GM19035 (cell line): ENCODE measurements at regions not wholly inside any gene's neighbourhood (a gene's known extent, or its start where the extent isn't known, plus 50 kb on each side); places are given as distances from the start of the nearest gene placed in this dataset.
"Not testable (repeated sequence)": the region's sequence is repeated elsewhere in the genome, so short reads cannot be mapped to it uniquely, and the experiment has no call there.

ENCODE experiments used
- ATAC-seq: cut with Tn5 transposase; IDR thresholded peaks from one replicate; pipeline ENCODE4 v1.9.1; 2021; ENCODE audit not compliant: unreplicated experiment

DNA sequence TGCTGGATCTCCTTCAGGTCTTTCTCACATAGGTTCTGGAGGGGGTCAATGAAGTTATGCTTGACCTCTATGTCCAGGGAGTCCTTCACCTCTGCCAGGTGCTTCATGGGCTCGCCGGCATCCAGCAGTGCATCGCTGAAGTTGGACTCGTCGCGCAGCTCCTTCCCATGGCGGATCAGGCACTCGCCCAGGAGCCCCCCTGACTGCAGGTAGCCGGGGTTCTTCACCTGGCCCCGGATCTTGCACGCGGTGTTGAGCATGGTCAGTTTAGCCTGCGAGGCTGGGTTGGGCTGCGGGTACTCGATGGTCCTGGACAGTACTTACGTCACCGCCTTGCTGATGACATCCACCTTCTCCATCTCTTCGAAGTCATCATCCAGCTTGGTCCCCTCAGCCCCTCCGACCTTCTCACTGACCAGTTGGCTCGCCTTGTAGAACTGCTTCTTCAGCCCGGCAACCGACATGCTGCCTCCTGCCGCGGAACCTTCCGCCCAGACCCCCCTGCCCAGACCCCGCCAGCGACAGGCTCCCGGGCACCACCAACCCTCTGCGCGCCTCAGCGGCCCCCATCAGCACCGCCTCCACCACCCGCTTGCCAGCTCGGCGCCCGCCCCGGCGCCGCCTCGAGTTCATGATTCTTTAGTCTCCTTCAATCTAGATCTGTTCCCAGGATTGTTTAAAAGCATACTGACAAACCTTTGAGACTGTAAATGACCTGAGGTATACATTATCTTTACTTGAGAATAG lies 99.8 kb downstream of the KPNA2 start:
- ATAC-seq: no peak

DNA sequence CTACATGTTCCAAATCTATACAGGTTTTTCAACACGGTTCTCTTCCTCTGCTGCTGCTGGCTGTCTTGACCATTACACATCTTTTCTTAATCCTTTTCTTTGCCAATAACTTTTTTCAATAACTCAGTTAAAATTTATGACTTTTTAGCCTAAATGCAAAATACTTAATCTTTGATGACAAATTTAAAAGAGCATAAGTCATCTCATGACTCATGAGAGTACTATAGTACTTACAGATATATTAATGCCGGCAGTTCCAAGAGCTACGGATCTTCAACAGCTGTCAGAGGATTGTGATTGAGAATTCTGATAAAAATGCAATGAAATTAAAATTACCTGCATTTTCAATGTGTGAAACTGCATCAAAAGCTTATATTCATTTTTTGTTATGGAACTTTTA lies 105.5 kb downstream of the KPNA2 start:
- ATAC-seq: no peak

DNA sequence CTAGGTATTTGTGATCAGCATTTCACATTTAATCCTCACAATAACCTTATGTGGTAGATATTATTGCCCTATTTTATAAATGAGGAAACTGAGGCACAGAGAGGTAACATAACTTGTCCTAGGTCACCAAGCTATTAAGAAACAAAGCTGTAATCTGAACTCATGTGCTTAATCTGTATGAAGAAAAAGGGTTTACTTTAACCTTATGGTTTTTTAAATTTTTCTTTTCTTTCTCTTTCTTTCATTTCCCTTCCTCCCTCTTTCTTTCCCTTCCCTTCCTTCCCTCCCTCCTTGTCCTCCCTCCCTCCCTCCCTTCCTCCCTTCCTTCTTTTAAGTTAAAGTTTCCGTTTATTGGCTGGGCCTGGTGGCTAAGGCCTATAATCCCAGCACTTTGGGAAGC lies 105.2 kb upstream of the AMZ2 start:
- no peak for ATAC-seq

DNA sequence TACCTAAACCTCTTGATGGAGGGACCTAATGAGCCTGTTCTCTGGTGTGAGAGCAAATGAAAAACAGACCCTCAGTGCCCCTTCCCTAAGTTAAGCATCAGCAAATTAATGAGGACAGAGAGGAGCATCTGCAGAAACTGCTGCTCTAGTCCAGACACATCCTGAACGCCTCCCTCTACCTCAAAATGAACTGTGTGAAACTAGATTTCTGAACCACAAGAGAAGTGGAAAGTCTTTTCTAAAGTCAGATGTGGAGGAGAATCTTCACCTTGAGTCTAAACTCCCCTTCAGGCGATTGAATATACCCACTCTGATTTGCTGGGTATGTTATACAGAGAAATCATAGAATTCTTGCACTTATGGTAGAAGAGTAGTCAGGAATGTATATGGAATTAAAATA lies 104.4 kb upstream of the AMZ2 start:
- no peak for ATAC-seq

DNA sequence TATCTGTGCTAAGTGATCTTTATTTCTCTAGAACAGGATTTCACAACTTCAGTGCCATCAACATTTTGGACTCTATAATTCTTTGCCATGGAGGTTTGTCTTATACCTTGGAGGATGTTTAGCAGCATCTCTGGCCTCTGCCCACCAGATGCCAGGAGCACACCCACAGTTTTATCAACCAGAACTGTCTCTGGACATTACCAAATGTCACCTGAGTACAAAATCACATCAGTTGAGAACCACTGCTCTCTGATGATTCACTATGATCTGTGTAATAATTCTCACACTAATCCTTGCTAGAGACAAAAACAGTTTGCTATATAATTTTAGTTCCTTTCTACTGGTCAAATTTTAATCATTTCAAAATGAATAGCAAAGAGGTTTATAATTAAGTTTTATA lies 102.8 kb upstream of the AMZ2 start:
- no peak for ATAC-seq

DNA sequence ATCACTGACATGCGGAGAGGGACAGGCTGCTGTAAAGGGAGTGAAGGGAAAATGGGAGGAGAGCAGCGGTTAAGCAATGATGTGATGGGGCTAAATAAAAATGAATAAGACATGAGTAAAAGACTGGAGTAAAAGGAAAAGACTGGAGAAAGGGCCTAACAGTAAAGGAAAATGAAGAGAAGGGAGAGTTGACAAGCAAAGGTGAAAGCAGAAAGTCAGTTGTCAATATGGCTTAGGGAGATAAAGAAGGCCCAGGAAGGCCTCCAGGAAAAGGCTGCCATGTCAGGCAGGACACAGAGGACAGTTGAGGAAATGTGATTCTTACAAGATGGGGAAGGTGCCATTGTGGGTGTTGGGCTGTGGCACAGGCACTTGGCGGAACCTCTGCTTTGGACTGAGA lies 98.9 kb upstream of the AMZ2 start:
- no peak for ATAC-seq

DNA sequence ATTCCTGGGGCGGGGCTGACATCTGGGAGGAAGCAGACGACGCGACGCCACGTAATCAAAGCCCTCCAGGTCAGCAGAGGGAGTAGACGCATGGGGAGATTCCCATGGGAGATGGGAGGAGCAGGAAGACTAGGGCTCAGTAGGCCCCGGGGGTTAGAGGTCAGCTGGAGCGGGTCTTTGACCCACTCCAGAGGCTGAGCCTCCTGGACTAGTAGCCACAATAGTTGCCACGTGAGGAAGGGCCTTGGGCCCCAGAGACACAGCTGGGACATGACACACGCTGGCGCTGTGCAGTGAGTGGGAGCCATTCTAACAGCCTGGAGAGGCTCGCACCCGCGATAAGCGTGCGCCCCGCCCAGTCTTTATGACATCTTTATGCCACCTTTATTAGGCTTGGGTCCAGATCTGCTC lies 95.7 kb upstream of the AMZ2 start:
- ATAC-seq: no peak

DNA sequence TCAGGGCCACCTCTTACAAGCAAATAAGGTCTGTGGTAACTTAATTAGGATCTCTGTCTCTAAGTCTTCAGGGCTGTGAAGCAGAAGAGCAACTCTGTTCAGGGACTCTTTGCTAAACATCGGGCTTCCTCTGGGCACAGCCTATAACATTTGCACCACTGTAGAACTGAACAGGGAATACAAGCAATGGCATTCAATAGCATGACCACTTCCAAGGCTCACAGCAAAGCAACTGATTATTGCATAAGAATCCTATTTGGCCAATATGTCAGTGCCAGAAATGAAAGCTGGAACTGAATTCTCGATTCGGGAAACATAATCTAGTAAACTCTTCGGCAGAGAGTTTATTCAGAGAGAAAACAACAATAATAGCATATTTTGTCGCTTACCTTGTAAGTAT lies 92.2 kb upstream of the AMZ2 start:
- ATAC-seq: no peak

DNA sequence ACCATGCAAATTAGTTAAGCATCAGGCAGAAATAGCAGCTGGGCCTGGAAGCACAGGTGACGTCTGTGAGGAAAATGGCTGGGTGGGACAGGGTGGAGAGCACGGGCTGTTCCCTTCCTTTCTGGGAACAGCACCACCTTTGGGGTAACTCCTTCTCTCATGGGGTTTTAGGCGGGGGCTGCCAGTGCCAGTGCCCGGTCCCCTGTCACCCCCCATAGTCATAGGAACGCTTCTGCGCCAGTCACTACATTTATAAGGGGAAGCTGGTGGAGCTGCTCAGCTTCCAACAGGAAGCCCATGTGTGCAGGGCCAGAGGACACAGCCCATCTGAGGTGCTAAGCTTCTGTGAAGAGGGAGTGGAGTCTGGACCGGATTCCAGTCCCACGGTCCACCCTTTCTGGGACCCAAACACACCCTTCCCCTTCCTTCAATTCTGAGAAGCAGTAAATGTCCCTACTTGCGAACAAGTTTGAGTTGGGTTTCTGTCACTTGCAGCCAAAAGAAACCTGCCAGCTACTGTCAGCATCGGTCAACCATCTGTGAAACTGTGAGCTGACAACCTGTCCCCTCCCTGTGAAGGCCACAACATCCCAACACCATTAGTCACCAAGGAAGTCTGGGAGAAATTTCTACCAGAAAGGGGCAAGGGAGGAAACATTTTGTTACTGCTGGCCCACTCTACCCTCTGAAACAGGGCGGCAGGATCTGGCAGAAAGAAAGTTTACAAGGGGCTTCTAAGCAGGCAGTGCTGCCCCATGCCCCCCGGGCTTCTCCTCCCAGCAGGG lies 86.0 kb upstream of the AMZ2 start:
- no peak for ATAC-seq

DNA sequence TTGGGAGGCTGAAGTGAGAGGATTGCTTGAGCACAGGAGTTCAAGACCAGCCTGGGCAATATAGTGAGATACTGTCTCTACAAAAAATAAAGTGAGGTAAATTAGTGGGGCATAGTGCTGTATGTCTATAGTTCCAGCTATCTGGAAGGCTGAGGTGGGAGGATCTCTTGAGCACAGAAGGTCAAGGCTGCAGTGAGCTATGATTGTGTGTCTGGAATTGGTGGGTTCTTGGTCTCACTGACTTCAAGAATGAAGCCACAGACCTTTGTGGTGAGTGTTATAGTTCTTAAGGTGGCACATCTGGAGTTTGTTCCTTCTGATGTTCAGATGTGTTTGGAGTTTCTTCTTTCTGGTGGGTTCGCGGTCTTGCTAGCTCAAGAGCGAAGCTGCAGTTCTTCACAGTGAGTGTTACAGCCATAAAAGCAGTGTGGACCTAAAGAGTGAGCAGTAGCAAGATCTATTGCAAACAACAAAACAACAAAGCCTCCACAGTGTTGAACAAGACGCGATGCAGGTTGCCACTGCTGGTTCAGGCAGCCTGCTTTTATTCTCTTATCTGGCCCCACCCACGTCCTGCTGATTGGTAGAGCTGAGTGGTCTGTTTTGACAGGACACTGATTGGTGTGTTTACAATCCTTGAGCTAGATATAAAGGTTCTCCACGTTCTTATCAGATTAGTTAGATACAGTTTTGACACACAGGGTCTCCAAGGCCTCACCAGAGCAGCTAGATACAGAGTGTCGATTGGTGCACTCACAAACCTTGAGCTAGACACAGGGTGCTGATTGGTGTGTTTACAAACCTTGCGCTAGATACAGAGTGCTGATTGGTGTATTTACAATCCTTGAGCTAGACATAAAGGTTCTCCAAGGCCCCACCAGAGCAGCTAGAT lies 79.3 kb upstream of the AMZ2 start:
- not testable (repeated sequence) for ATAC-seq

DNA sequence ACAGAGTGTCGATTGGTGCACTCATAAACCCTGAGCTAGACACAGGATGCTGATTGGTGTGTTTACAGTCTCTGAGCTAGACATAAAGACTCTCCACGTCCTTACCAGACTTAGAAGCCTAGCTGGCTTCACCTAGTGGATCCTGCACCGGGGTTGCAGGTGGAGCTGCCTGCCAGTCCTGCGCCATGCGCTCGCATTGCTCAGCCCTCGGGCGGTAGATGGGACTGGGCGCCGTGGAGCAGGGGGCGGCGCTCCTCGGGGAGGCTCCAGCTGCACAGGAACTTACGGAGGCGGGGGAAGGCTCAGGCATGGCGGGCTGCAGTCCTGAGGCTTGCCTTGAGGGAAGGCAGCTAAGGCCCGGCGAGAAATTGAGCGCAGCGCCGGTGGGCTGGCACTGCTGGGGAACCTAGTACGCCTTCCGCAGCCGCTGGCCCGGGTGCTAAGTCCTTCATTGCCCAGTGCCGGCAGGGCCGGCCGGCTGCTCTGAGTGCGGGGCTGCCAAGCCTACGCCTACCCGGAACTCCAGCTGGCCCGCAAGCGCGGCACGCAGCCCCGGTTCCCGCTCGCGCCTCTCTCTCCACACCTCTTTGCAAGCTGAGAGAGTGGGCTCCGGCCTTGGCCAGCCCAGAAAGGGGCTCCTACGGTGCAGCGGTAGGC lies 78.5 kb upstream of the AMZ2 start:
- ATAC-seq: not testable (repeated sequence)

DNA sequence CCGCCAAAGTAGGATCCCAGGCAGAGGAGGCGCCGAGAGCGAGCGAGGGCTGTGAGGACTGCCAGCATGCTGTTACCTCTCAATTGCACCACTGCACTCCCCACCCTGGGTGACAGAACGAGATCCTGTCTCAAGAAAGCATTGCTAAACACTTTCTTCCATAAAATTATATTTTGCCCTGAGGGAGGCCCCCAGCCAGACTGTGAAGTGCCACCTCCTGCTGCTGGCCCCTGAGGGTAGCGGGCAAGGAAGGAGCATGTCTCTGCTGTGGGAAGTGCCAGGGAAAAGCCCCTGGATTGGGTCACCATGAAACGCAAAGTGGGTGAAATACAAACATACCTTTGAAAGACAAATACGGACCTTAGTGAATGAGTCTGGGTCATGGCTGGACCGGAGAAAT lies 78.0 kb upstream of the AMZ2 start:
- no peak for ATAC-seq

DNA sequence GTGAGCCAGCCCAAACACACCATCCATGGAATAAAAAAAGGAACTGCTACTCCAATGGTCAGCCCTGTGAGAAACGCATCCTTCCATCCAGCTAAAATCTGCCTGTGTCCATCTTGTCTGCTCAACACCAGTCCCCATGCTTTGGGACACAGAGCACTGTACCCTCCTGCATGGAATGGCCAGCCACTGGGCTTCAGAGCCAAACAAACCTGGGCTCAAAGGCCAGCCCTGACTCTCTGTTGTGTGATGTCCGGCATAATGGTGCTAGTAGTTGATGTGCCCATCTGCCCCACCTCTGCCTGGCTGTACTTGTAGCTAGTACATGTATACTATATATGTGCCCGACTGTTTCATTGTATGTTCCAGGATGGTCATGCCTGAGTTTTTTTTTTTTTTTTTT lies 77.6 kb upstream of the AMZ2 start:
- ATAC-seq: no peak

DNA sequence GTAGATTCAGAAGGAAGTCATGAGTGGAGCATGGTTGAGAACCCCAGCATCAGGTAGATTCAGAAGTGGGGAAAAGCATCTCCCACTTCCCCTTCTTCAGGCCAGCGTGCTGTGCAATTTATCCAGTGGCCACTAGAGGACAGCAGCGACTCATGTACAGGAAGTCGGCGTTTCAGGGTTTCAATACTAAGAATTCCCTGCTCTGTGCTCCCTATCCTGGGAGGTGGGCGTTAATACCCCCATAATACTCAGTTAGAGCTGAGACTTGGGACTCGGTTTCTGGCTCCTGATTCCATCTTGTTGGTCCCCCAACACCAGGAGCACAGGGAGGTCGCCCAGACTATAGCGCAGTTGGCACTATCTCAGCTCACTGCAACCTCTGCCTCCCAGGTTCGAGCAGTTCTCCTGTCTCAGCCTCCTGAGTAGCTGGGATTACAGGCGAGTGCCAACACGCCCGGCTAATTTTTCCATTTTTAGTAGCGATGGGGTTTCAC lies 75.3 kb upstream of the AMZ2 start:
- ATAC-seq: no peak

DNA sequence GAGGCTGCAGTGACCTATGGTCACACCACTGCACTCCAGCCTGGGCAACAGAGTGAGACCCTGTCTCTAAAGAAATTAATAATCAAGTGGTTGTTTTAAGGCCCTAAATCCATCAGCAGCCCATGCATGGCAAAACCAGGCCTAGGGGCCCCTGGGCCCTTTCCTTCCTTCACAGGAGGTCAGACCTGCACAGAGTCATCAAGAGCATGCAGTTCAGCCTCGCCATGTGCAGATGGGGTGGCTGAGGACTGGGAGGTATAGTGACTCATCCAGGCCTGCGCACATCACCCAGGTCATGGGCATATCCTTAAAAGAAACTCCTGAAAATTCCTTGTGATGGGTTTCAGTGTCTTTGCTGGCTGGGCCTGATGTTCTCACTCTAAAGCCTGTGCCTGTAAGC lies 72.4 kb upstream of the AMZ2 start:
- ATAC-seq: no peak

DNA sequence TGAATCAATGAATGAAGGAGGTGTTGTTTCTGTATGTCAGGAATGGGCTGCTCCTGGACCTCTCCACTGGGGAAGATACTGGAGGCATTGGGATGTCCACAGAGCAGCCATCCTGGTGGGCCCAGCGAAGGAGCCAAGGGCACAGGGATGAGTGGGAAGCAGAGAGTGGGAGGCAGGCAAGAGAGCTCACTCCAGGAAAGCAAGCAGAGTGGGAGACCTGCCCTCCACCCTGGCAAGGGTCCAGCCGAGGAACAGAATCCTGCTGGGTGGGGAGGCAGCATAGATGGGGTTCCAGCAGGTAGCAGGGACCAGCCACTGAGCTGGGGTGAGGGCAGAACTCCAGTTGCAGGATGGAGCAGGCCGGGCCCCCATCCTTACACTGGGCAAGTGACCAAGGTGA lies 71.9 kb upstream of the AMZ2 start:
- no peak for ATAC-seq

DNA sequence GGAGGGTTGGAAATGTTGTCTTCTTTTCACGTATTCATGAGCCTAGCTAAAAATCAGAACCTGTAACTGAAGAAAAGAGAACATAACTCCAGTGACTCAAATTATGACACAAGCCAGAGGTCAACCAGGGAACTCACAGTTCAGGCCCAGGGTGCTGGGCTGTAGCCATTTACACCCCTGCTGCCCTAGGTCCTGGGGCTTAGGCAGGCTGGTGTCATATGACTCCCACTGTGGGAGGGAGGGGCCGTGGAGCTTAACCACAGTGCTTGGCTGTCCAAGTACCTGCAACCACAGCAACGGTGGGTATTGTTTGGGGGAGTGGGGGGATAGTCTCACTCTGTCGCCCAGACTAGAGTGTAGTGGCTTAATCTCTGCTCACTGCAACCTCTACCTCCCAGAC lies 71.1 kb upstream of the AMZ2 start:
- no peak for ATAC-seq

DNA sequence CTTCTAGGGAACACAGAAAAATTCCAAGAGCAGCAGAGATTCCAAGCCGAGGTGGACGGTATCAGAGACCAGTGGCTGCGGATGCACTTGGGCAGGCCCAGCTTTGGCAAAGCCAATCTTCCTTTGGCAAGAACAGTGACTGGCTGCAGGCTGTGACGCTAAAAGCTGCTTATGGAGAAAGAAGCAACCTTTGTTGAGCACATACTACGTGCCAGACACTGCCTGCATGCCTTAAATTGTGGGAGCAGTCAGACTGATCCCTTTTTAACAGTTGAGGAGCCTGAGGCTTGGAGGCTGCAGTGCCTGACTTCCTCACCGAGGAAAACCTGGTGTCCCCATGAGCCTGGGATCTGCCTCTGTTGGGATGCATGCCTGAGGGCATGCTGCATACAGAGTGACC lies 69.0 kb upstream of the AMZ2 start:
- no peak for ATAC-seq

DNA sequence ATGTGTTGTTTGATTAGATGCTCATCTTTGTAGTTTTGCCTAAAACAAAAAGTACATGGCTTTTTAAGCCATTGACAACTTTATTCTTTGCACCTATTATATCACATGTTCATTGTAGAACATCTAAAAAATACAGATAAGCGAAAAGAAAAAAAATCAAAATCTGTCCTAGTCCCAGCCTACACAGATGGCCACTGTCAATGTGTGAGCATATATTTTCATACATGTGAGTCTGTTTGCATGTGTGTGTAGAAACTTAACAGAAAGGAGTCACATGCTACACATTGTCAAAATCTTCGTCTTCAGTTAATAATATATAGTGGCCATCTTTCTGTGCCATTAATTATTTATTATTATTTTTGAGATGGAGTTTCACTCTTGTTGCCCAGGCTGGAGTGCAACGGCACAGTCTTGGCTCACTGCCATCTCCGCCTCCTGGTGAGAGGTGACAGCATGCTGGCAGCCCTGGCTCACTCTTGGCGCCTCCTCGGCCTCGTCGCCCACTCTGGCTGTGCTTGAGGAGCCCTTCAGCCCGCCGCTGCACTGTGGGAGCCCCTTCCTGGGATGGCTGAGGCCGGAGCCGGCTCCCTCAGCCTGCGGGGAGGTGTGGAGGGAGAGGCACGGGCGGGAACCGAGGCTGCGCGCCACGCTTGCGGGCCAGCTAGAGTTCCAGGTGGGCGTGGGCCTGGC lies 68.5 kb upstream of the AMZ2 start:
- no peak for ATAC-seq

DNA sequence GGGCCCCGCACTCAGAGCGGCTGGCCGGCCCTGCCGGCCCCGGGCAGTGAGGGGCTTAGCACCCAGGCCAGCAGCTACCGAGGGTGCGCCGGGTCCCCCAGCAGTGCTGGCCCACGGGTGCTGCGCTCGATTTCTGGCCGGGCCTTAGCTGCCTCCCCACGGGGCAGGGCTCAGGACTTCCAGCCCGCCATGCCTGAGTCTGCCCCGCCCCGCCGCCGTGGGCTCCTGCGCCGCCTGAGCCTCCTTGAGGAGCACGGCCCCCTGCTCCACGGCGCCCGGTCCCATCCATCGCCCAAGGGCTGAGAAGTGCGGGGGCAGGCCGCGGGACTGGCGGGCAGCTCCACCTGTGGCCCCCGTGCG lies 67.9 kb upstream of the AMZ2 start:
- ATAC-seq: no peak

DNA sequence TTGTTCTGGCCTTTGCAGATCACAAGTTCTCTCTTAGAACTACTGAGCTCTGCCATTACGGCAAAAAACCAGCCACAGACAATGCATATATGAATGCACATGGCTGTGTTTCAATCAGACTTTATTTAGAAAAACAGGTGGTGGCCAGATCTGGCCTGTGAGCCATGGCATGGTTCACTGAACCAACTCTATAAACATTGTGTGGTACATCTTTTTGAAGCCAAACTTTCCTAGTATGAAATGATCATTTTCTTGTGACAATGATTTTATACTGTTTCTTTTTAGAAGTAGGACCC lies 65.9 kb upstream of the AMZ2 start:
- peak; percentile 40 for ATAC-seq
